ENCODE measurements at regions not wholly inside any gene's neighbourhood (a gene's known extent, or its start where the extent isn't known, plus 50 kb on each side); places are given as distances from the start of the nearest gene placed in this dataset.

DNA sequence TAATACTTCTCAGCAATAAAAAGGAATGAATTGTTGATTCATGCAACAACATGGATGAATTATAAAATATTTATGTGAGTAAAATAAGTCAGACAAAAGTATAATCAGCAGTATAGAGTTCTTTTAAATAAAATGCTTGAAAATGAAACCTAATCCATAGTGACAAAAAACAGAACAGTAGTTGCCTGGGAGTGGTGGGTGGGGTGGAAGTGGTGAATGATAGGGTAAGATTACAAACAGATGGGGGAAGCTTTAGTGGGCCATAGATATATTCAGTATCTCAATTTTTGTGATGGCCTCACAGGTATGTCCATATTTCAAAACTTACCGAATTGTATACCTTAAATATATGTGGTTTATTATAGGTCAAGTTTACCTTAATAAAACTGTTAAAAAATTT lies 124.9 kb upstream of the UBL3 start (continued):
- TF ChIP-seq EGR1 (IDR thresholded peaks at IDR 0.05; ENCODE audit: borderline replicate concordance, low read depth, low read length) (no peak), KDM4A (IDR thresholded peaks at IDR 0.05; ENCODE audit: low read depth, low read length, severe bottlenecking) (no peak), SUZ12 (IDR thresholded peaks at IDR 0.05; ENCODE audit: low read length) (no peak), NANOG (IDR thresholded peaks at IDR 0.05; ENCODE audit: insufficient read depth, low read depth, low read length, poor library complexity, severe bottlenecking) (no peak)
